ENCODE measurements at regions not wholly inside any gene's neighbourhood (a gene's known extent, or its start where the extent isn't known, plus 50 kb on each side); places are given as distances from the start of the nearest gene placed in this dataset.

GRCh38 chr10:108250936-108251620 lies 1086.6 kb upstream of the SORCS1 start:
- no peak for TF ChIP-seq CTCF (IDR thresholded peaks at IDR 0.05)
- no peak for TF ChIP-seq POLR2A (IDR thresholded peaks at IDR 0.05)

Measured in uterus (tissue), 2 donors.